H1 (cell line): ENCODE measurements at regions not wholly inside any gene's neighbourhood (a gene's known extent, or its start where the extent isn't known, plus 50 kb on each side); places are given as distances from the start of the nearest gene placed in this dataset.

Experiments
- GABPA ChIP-seq: IDR thresholded peaks from 2 replicates; pipeline ENCODE4 v1.6.1; 2011; ENCODE audit warnings: mild to moderate bottlenecking, low read length, moderate library complexity, borderline replicate concordance; ENCODE audit not compliant: insufficient read depth
- MAFK ChIP-seq: IDR thresholded peaks from 2 replicates; pipeline ENCODE4 v1.6.1; 2012; ENCODE audit warnings: low read depth, mild to moderate bottlenecking, improper control_type of control experiment, low read length
- PHF8 ChIP-seq: fragments of 200-600 bp; sonication (generic); conservative IDR thresholded peaks from 2 replicates; pipeline ENCODE4 v1.7.1; 2012; ENCODE audit warnings: low read depth, mild to moderate bottlenecking, inconsistent platforms, low read length, moderate library complexity
- POLR2A ChIP-seq, 2 experiments: IDR thresholded peaks; 1 replicate in 1 of 2; 2 replicates in 1 of 2; pipeline ENCODE4 v1.6.1; 2011; ENCODE audit warnings: low read depth in 2 of 2, low read length in 2 of 2, mild to moderate bottlenecking in 2 of 2; ENCODE audit errors: control extremely low read depth in 1 of 2
- TBP ChIP-seq: IDR thresholded peaks from 2 replicates; pipeline ENCODE4 v1.6.1; 2011; ENCODE audit warnings: low read depth, low read length, improper control_type of control experiment
- TF ChIP-seq, protein P1 (sequence below): IDR thresholded peaks from 2 replicates; pipeline ENCODE4 v1.6.1; 2012; ENCODE audit warnings: low read length, inconsistent platforms

DNA sequence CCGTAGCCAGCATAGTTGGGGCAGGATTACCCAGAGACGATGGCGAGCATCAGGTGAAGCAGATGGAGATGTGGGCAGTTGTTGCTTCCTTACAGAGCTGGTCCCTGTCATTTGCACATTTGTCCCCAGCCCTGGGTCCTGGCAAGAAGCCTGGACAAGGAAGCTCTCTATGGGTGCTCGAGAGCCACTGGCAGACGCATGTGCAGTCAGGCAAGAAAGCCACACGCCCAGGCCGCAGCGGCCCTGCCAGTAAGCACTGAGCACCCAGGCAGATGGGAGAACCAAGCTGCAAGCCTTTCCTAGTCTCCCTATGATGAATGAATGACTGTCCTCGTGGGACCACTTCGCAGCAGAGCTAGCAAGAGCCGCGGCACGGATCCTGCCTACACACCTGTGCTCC lies 182.8 kb downstream of the FOXO1 start (continued):
- no peak for TF ChIP-seq POLR2A (IDR thresholded peaks at IDR 0.05; ENCODE audit: control extremely low read depth in 1 of 2, low read depth in 2 of 2, low read length in 2 of 2)
- TF ChIP-seq, protein P1, sequence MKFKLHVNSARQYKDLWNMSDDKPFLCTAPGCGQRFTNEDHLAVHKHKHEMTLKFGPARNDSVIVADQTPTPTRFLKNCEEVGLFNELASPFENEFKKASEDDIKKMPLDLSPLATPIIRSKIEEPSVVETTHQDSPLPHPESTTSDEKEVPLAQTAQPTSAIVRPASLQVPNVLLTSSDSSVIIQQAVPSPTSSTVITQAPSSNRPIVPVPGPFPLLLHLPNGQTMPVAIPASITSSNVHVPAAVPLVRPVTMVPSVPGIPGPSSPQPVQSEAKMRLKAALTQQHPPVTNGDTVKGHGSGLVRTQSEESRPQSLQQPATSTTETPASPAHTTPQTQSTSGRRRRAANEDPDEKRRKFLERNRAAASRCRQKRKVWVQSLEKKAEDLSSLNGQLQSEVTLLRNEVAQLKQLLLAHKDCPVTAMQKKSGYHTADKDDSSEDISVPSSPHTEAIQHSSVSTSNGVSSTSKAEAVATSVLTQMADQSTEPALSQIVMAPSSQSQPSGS, result no peak
- TF ChIP-seq TBP, result no peak
- TF ChIP-seq PHF8, result no peak
- no peak for TF ChIP-seq GABPA
- TF ChIP-seq MAFK, result no peak
- TF ChIP-seq, all 59 proteins: peak for 0
